Adipocyte (in vitro differentiated cells): ENCODE measurements at regions not wholly inside any gene's neighbourhood (a gene's known extent, or its start where the extent isn't known, plus 50 kb on each side); places are given as distances from the start of the nearest gene placed in this dataset.

ENCODE experiments used
- DNase-seq: peaks from one replicate; pipeline ENCODE4 v3.0.0-alpha.2; 2015; ENCODE audit warnings: low read depth
- H3K27me3 ChIP-seq: replicated peaks from 2 replicates; pipeline ENCODE4 v1.7.0; 2013; ENCODE audit warnings: mild to moderate bottlenecking, low read length, moderate library complexity; ENCODE audit not compliant: control insufficient read depth, insufficient read depth
- H3K36me3 ChIP-seq: 2 replicates; pipeline ENCODE4 v1.7.0; 2013; ENCODE audit warnings: low read length, mild to moderate bottlenecking, moderate library complexity; ENCODE audit not compliant: control insufficient read depth, insufficient read depth, severe bottlenecking
- H3K4me1 ChIP-seq: 2 replicates; pipeline ENCODE4 v1.7.0; 2013; ENCODE audit warnings: mild to moderate bottlenecking, low read length, moderate library complexity; ENCODE audit not compliant: control insufficient read depth, insufficient read depth
- H3K4me3 ChIP-seq: 2 replicates; pipeline ENCODE4 v1.7.0; 2013; ENCODE audit warnings: mild to moderate bottlenecking, low read length, moderate library complexity
- H3K9ac ChIP-seq: 2 replicates; pipeline ENCODE4 v1.7.0; 2013; ENCODE audit warnings: mild to moderate bottlenecking, low read length, moderate library complexity
- H3K9me3 ChIP-seq: 2 replicates; pipeline ENCODE4 v1.7.0; 2013; ENCODE audit warnings: mild to moderate bottlenecking, low read length, moderate library complexity; ENCODE audit not compliant: control insufficient read depth

DNA sequence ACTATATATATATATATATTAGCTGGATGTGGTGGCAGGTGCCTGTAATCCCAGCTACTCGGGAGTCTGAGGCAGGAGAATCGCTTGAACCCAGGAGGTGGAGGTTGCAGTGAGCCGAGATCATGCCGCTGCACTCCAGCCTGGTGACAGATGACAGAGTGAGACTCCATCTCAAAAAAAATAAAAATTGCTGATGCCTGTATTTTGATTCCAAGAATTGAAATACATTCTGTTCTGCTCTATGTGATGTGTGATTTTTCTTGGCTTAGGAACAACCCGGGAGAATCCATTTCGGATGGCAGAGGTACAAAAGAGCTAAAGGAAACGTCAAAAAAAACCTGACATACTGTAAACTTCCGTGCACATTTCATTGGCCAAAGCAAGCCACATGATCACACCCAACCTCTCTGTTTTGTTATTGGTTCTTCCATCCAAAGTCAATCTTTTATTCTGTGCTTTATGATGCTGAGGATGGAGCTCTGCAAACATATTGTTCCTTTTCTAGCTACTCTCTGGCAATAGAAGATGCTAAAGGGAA lies 478.1 kb upstream of the MAP2 start:
- Histone ChIP-seq H3K9ac (no peak overlapping the region), H3K36me3 (no peaks in the 10 kb centered on the region), H3K4me3 (no peak overlapping the region), H3K4me1 (no peaks in the 10 kb centered on the region), H3K27me3 (no peaks in the 10 kb centered on the region), H3K9me3 (no peaks in the 10 kb centered on the region)
- no peak for DNase-seq

GRCh38 chr2:208948073-208948472 lies 475.8 kb upstream of the MAP2 start:
- Histone ChIP-seq H3K4me1 (no peaks in the 10 kb centered on the region), H3K27me3 (no peaks in the 10 kb centered on the region), H3K9ac (no peak overlapping the region), H3K36me3 (no peaks in the 10 kb centered on the region), H3K9me3 (no peaks in the 10 kb centered on the region), H3K4me3 (no peak overlapping the region)
- DNase-seq, result no peak

- H3K4me3 ChIP-seq, result no peak overlapping the region
- peaks cover 6% of the 10 kb centered on the region for H3K9me3 ChIP-seq
- H3K9ac ChIP-seq, result no peak overlapping the region
- H3K27me3 ChIP-seq, result no peaks in the 10 kb centered on the region
- DNase-seq, result no peak
- H3K4me1 ChIP-seq, result no peaks in the 10 kb centered on the region
- H3K36me3 ChIP-seq, result no peaks in the 10 kb centered on the region
Observed at GRCh38 chr2:208970070-208970469, 453.8 kb upstream of the MAP2 start.

DNA sequence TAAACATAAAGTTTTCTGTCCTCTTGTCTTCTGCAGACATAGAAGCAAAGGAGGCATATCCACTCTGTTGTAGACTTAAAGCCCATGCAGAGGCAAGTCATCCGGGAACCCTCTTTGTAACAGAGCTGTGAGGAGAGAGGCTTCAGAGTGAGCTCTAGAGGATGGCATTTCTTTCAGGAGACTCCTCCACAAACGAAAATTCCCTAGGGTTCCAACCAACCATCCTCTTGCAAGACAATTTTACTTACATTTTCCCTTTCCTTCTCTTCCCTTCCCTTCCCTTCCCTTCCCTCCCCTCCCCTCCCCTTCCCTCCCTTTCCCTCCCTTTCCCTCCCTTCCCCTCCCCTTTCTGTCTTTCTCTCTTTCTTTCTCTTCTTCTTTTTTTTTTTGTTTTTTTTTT lies 446.3 kb upstream of the MAP2 start:
- Histone ChIP-seq H3K4me1 (no peaks in the 10 kb centered on the region), H3K27me3 (no peaks in the 10 kb centered on the region), H3K4me3 (no peak overlapping the region), H3K9me3 (no peaks in the 10 kb centered on the region), H3K9ac (no peak overlapping the region), H3K36me3 (no peaks in the 10 kb centered on the region)
- DNase-seq, result no peak

- H3K4me1 ChIP-seq, result no peaks in the 10 kb centered on the region
- no peak overlapping the region for H3K9ac ChIP-seq
- H3K4me3 ChIP-seq, result no peak overlapping the region
- DNase-seq, result no peak
- no peaks in the 10 kb centered on the region for H3K9me3 ChIP-seq
- no peaks in the 10 kb centered on the region for H3K36me3 ChIP-seq
- no peaks in the 10 kb centered on the region for H3K27me3 ChIP-seq
Observed at GRCh38 chr2:208978946-208979345, 444.9 kb upstream of the MAP2 start.

GRCh38 chr2:208980321-208980720 lies 443.5 kb upstream of the MAP2 start:
- no peak overlapping the region for H3K4me3 ChIP-seq
- DNase-seq, result no peak
- no peaks in the 10 kb centered on the region for H3K27me3 ChIP-seq
- H3K36me3 ChIP-seq, result no peaks in the 10 kb centered on the region
- no peaks in the 10 kb centered on the region for H3K9me3 ChIP-seq
- H3K4me1 ChIP-seq, result peaks cover 13% of the 10 kb centered on the region
- no peak overlapping the region for H3K9ac ChIP-seq

- Histone ChIP-seq H3K27me3 (no peaks in the 10 kb centered on the region), H3K4me3 (no peak overlapping the region), H3K36me3 (no peaks in the 10 kb centered on the region), H3K9me3 (peaks cover under 1% of the 10 kb centered on the region), H3K4me1 (peaks cover 16% of the 10 kb centered on the region), H3K9ac (no peak overlapping the region)
- DNase-seq, result no peak
Observed at GRCh38 chr2:208982831-208983230, 441.0 kb upstream of the MAP2 start.

GRCh38 chr2:208983486-208983885 lies 440.4 kb upstream of the MAP2 start:
- Histone ChIP-seq H3K9ac (no peak overlapping the region), H3K27me3 (no peaks in the 10 kb centered on the region), H3K36me3 (no peaks in the 10 kb centered on the region), H3K4me3 (no peak overlapping the region), H3K9me3 (peaks cover 5% of the 10 kb centered on the region), H3K4me1 (peaks cover 16% of the 10 kb centered on the region)
- DNase-seq, result no peak

DNA sequence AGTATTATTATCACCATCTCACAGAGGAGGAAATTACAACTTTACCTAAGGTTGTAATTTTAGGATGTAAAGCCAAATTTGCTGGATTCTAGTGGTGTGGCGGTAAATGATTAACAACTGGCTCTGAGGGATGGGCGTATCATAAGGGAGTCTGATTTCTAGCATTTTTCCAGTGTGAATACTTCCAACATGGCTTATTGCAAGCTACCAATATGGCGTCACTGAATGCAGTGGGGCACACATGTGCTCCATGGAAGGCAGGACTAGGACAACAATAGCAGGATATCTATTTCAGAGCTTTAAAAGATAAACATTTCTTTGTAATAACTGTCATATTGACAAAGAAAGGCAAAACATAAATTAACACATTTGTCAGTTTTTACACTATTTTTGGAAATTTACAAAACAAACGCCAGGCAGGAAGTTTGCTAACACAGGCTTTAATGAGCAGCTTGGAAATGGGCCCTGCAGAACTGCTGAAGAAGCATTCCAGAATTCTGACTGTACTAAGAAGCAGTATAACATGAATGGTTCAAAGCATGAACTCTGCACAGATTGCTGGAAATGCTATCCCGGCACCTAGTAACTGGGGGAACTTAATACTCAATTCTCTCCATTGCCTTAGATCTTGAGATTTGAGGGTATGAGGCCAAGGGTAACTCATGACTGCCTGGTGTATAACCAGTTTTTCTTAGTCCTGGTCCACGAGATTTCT lies 439.3 kb upstream of the MAP2 start:
- H3K36me3 ChIP-seq, result no peaks in the 10 kb centered on the region
- DNase-seq, result peak; percentile 3

DNA sequence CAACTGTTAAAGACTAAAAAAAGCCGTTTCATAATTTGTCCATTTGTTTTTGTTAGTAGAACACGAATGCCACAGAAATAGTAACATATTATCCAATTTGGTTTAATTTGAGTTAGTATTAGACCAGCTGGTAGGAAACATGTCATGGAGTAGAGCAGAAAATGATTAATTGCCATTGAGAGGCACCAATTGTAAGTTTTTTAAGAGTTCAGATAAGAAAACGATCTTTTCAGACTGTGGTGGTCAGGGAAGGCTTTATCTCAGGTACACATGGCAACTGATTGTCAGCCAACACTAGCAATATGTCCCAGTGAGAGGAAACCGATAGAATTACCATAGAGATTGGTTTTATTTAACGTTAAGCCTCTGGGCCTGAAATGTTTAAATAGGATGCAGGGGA lies 438.2 kb upstream of the MAP2 start:
- no peak for DNase-seq
- no peaks in the 10 kb centered on the region for H3K27me3 ChIP-seq
- no peaks in the 10 kb centered on the region for H3K36me3 ChIP-seq
- peaks cover 16% of the 10 kb centered on the region for H3K4me1 ChIP-seq
- peaks cover 5% of the 10 kb centered on the region for H3K9me3 ChIP-seq
- no peak overlapping the region for H3K9ac ChIP-seq
- H3K4me3 ChIP-seq, result no peak overlapping the region

More for the DNA sequence above, 439.3 kb upstream of the MAP2 start:
- peaks cover 16% of the 10 kb centered on the region for H3K4me1 ChIP-seq
- peak overlapping the region; percentile 24 for H3K4me3 ChIP-seq
- H3K9me3 ChIP-seq, result peaks cover 5% of the 10 kb centered on the region
- no peaks in the 10 kb centered on the region for H3K27me3 ChIP-seq
- H3K9ac ChIP-seq, result no peak overlapping the region

GRCh38 chr2:208990716-208991115 lies 433.1 kb upstream of the MAP2 start:
- H3K9me3 ChIP-seq, result peaks cover 5% of the 10 kb centered on the region
- no peaks in the 10 kb centered on the region for H3K27me3 ChIP-seq
- H3K36me3 ChIP-seq, result no peaks in the 10 kb centered on the region
- no peak overlapping the region for H3K9ac ChIP-seq
- no peaks in the 10 kb centered on the region for H3K4me1 ChIP-seq
- no peak for DNase-seq
- H3K4me3 ChIP-seq, result no peak overlapping the region

GRCh38 chr2:208999911-209000310 lies 423.9 kb upstream of the MAP2 start:
- Histone ChIP-seq H3K9me3 (peaks cover 4% of the 10 kb centered on the region), H3K27me3 (no peaks in the 10 kb centered on the region), H3K9ac (no peak overlapping the region), H3K4me1 (peaks cover 3% of the 10 kb centered on the region), H3K4me3 (no peak overlapping the region), H3K36me3 (no peaks in the 10 kb centered on the region)
- no peak for DNase-seq
